ENCODE measurements at regions not wholly inside any gene's neighbourhood (a gene's known extent, or its start where the extent isn't known, plus 50 kb on each side); places are given as distances from the start of the nearest gene placed in this dataset.

GRCh38 chr3:7957024-7957423 lies 544.6 kb upstream of the LMCD1 start:
- H3K27ac ChIP-seq (ENCODE audit: low read depth, low read length, poor library complexity, severe bottlenecking): no peak overlapping the region
- no peaks in the 10 kb centered on the region for H3K9me2 ChIP-seq (ENCODE audit: insufficient read depth, low read length)
- no peak overlapping the region for H2AFZ ChIP-seq (ENCODE audit: low read length)
- no peaks in the 10 kb centered on the region for H3K36me3 ChIP-seq (ENCODE audit: insufficient read depth, low read length)
- intact Hi-C loops (cut with micrococcal nuclease; ENCODE audit: unreplicated experiment): no loop called here
- ChIA-PET POLR2A (interaction anchor here (1.3 kb wide), 1 partner anchor 11 kb away, joined by 3 read pairs; no protein-coding TSS in a partner anchor), CTCF (ENCODE audit: unreplicated experiment) (no interaction called here)
- no peak overlapping the region for H3K4me2 ChIP-seq (ENCODE audit: low read length)
- H3K4me1 ChIP-seq (ENCODE audit: insufficient read depth, low read length, poor library complexity, severe bottlenecking): no peaks in the 10 kb centered on the region
- no TSS peak for BruUV-seq (replicated peaks)
- DNase-seq (ENCODE audit: low spot score): no peak
- H3K4me3 ChIP-seq (ENCODE audit: low read depth, low read length, poor library complexity, severe bottlenecking): no peak overlapping the region
- H3K79me2 ChIP-seq (ENCODE audit: insufficient read depth, low read depth, low read length): no peaks in the 10 kb centered on the region
- no peak for TF ChIP-seq EZH2phosphoT487 (IDR thresholded peaks at IDR 0.05; ENCODE audit: borderline replicate concordance, low read depth, low read length)
- no peak for TF ChIP-seq CTCF (conservative IDR thresholded peaks at IDR 0.05; ENCODE audit: low read length)
- H3K9me3 ChIP-seq (ENCODE audit: low read length): no peaks in the 10 kb centered on the region
- H4K20me1 ChIP-seq (ENCODE audit: insufficient read depth, low read length): no peaks in the 10 kb centered on the region

- no peak overlapping the region for H2AFZ ChIP-seq (ENCODE audit: low read length)
- no peak overlapping the region for H3K4me2 ChIP-seq (ENCODE audit: low read length)
- H3K27ac ChIP-seq (ENCODE audit: low read depth, low read length, poor library complexity, severe bottlenecking): no peak overlapping the region
- no peaks in the 10 kb centered on the region for H3K4me1 ChIP-seq (ENCODE audit: insufficient read depth, low read length, poor library complexity, severe bottlenecking)
- H3K4me3 ChIP-seq (ENCODE audit: low read depth, low read length, poor library complexity, severe bottlenecking): no peak overlapping the region
- no TSS peak for BruUV-seq (replicated peaks)
- TF ChIP-seq CTCF (conservative IDR thresholded peaks at IDR 0.05; ENCODE audit: low read length) (no peak), EZH2phosphoT487 (IDR thresholded peaks at IDR 0.05; ENCODE audit: borderline replicate concordance, low read depth, low read length) (no peak)
- no peaks in the 10 kb centered on the region for H3K9me2 ChIP-seq (ENCODE audit: insufficient read depth, low read length)
- no peak for DNase-seq (ENCODE audit: low spot score)
- H3K9me3 ChIP-seq (ENCODE audit: low read length): no peaks in the 10 kb centered on the region
- no peaks in the 10 kb centered on the region for H3K36me3 ChIP-seq (ENCODE audit: insufficient read depth, low read length)
- ChIA-PET CTCF (ENCODE audit: unreplicated experiment) (no interaction called here), POLR2A (interaction anchor here (1.1 kb wide), 1 partner anchor 9 kb away, joined by 4 read pairs; no protein-coding TSS in a partner anchor)
- no peaks in the 10 kb centered on the region for H4K20me1 ChIP-seq (ENCODE audit: insufficient read depth, low read length)
- H3K79me2 ChIP-seq (ENCODE audit: insufficient read depth, low read depth, low read length): no peaks in the 10 kb centered on the region
- intact Hi-C loops (cut with micrococcal nuclease; ENCODE audit: unreplicated experiment): no loop called here
Observed at GRCh38 chr3:7959094-7959493, 542.5 kb upstream of the LMCD1 start.

- H3K9me2 ChIP-seq (ENCODE audit: insufficient read depth, low read length): no peaks in the 10 kb centered on the region
- BruUV-seq (replicated peaks): no TSS peak
- H3K4me1 ChIP-seq (ENCODE audit: insufficient read depth, low read length, poor library complexity, severe bottlenecking): no peaks in the 10 kb centered on the region
- H3K4me3 ChIP-seq (ENCODE audit: low read depth, low read length, poor library complexity, severe bottlenecking): no peak overlapping the region
- H4K20me1 ChIP-seq (ENCODE audit: insufficient read depth, low read length): no peaks in the 10 kb centered on the region
- no peaks in the 10 kb centered on the region for H3K9me3 ChIP-seq (ENCODE audit: low read length)
- CTCF ChIA-PET (ENCODE audit: unreplicated experiment): no interaction called here
- no peak overlapping the region for H2AFZ ChIP-seq (ENCODE audit: low read length)
- no peak overlapping the region for H3K4me2 ChIP-seq (ENCODE audit: low read length)
- no peak overlapping the region for H3K27ac ChIP-seq (ENCODE audit: low read depth, low read length, poor library complexity, severe bottlenecking)
- DNase-seq (ENCODE audit: low spot score): no peak
- POLR2A ChIA-PET: no interaction called here
- TF ChIP-seq EZH2phosphoT487 (IDR thresholded peaks at IDR 0.05; ENCODE audit: borderline replicate concordance, low read depth, low read length) (no peak), CTCF (conservative IDR thresholded peaks at IDR 0.05; ENCODE audit: low read length) (no peak)
- H3K36me3 ChIP-seq (ENCODE audit: insufficient read depth, low read length): no peaks in the 10 kb centered on the region
- intact Hi-C loops (cut with micrococcal nuclease; ENCODE audit: unreplicated experiment): no loop called here
- no peaks in the 10 kb centered on the region for H3K79me2 ChIP-seq (ENCODE audit: insufficient read depth, low read depth, low read length)
Observed at GRCh38 chr3:7960601-7961000, 541.0 kb upstream of the LMCD1 start.

Data from OCI-LY7 (cell line).